Type B pancreatic cell (in vitro differentiated cells): ENCODE measurements at regions not wholly inside any gene's neighbourhood (a gene's known extent, or its start where the extent isn't known, plus 50 kb on each side); places are given as distances from the start of the nearest gene placed in this dataset.

ENCODE experiments used
- DNase-seq: peaks from one replicate; pipeline ENCODE4 v3.0.0; 2021; ENCODE audit warnings: mixed read lengths; ENCODE audit not compliant: unreplicated experiment; ENCODE audit errors: extremely low spot score
- H3K27ac Mint-ChIP-seq: 2 replicates; pipeline ENCODE4 v1.8.0; 2021; ENCODE audit warnings: mild to moderate bottlenecking, mixed read lengths
- H3K27me3 Mint-ChIP-seq: 2 replicates; pipeline ENCODE4 v1.8.0; 2021; ENCODE audit warnings: mixed read lengths
- H3K36me3 Mint-ChIP-seq: 2 replicates; pipeline ENCODE4 v1.8.0; 2021; ENCODE audit warnings: mixed read lengths
- H3K4me1 Mint-ChIP-seq: one replicate; pipeline ENCODE4 v1.8.0; 2021; ENCODE audit warnings: mixed read lengths; ENCODE audit not compliant: unreplicated experiment
- H3K4me3 Mint-ChIP-seq: 2 replicates; pipeline ENCODE4 v1.8.0; 2021; ENCODE audit warnings: mild to moderate bottlenecking, mixed read lengths
- H3K9me3 Mint-ChIP-seq: 2 replicates; pipeline ENCODE4 v1.8.0; 2021; ENCODE audit warnings: mixed read lengths
- TF ChIP-seq, protein P1 (sequence below): fragments of 200-600 bp; sonication (generic); conservative IDR thresholded peaks from 2 replicates; pipeline ENCODE4 v1.5.0; 2021; ENCODE audit warnings: antibody characterized with exemption, mild to moderate bottlenecking

- Mint-ChIP-seq H3K27me3 (peaks cover 19% of the 10 kb centered on the region), H3K27ac (no peak overlapping the region), H3K4me3 (no peak overlapping the region), H3K36me3 (no peaks in the 10 kb centered on the region), H3K9me3 (peaks cover 5% of the 10 kb centered on the region), H3K4me1 (peaks cover 14% of the 10 kb centered on the region)
- no peak for DNase-seq
- TF ChIP-seq, protein P1, sequence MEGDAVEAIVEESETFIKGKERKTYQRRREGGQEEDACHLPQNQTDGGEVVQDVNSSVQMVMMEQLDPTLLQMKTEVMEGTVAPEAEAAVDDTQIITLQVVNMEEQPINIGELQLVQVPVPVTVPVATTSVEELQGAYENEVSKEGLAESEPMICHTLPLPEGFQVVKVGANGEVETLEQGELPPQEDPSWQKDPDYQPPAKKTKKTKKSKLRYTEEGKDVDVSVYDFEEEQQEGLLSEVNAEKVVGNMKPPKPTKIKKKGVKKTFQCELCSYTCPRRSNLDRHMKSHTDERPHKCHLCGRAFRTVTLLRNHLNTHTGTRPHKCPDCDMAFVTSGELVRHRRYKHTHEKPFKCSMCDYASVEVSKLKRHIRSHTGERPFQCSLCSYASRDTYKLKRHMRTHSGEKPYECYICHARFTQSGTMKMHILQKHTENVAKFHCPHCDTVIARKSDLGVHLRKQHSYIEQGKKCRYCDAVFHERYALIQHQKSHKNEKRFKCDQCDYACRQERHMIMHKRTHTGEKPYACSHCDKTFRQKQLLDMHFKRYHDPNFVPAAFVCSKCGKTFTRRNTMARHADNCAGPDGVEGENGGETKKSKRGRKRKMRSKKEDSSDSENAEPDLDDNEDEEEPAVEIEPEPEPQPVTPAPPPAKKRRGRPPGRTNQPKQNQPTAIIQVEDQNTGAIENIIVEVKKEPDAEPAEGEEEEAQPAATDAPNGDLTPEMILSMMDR = no peak
These were observed 195.0 kb upstream of the RAB6C start for GRCh38 chr2:129784486-129784885.

GRCh38 chr2:129791712-129792111, 187.8 kb upstream of the RAB6C start:
- peaks cover 5% of the 10 kb centered on the region for H3K9me3 Mint-ChIP-seq
- TF ChIP-seq, protein P1 = no peak
- peaks cover 7% of the 10 kb centered on the region for H3K27me3 Mint-ChIP-seq
- H3K36me3 Mint-ChIP-seq = no peaks in the 10 kb centered on the region
- DNase-seq = no peak
- no peak overlapping the region for H3K4me3 Mint-ChIP-seq
- peaks cover 10% of the 10 kb centered on the region for H3K4me1 Mint-ChIP-seq
- H3K27ac Mint-ChIP-seq = no peak overlapping the region

- H3K27ac Mint-ChIP-seq = peak overlapping the region; percentile 41
- peaks cover 7% of the 10 kb centered on the region for H3K27me3 Mint-ChIP-seq
- no peak overlapping the region for H3K4me3 Mint-ChIP-seq
These were observed 186.0 kb upstream of the RAB6C start for GRCh38 chr2:129793431-129793902.

GRCh38 chr2:129794116-129794515, 185.3 kb upstream of the RAB6C start:
- TF ChIP-seq, protein P1 = peak; percentile 16
- peaks cover 7% of the 10 kb centered on the region for H3K27me3 Mint-ChIP-seq
- H3K4me1 Mint-ChIP-seq = peaks cover 10% of the 10 kb centered on the region
- no peaks in the 10 kb centered on the region for H3K9me3 Mint-ChIP-seq
- H3K4me3 Mint-ChIP-seq = no peak overlapping the region
- no peak for DNase-seq
- no peaks in the 10 kb centered on the region for H3K36me3 Mint-ChIP-seq
- no peak overlapping the region for H3K27ac Mint-ChIP-seq

More at GRCh38 chr2:129793431-129793902, 186.0 kb upstream of the RAB6C start:
- Mint-ChIP-seq H3K4me1 (peaks cover 10% of the 10 kb centered on the region), H3K36me3 (no peaks in the 10 kb centered on the region), H3K9me3 (peaks cover under 1% of the 10 kb centered on the region)
- TF ChIP-seq, protein P1 = no peak
- DNase-seq = no peak

DNA sequence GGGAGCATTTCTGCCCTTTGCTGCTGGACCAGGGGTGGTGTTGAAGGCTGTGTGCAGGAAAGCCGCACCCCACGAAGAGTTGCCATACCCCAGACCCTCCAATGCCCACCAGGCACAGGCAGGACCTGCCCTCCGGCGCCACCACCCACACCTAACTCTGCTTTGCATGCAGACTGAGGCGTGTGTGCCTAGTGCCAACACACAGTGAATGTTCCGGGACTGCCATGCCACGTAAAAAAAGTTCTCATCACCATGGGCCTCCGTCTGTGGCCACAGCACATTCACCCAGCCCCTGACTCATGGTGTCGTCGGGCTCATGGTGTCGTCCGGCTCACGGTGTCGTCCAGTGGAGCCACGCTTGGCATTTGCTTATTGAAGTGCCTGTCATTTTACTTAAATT, 184.9 kb upstream of the RAB6C start:
- TF ChIP-seq, protein P1 = no peak
- no peak for DNase-seq
- H3K4me1 Mint-ChIP-seq = peaks cover 10% of the 10 kb centered on the region
- H3K9me3 Mint-ChIP-seq = no peaks in the 10 kb centered on the region
- peaks cover 7% of the 10 kb centered on the region for H3K27me3 Mint-ChIP-seq
- no peak overlapping the region for H3K4me3 Mint-ChIP-seq
- no peaks in the 10 kb centered on the region for H3K36me3 Mint-ChIP-seq
- H3K27ac Mint-ChIP-seq = no peak overlapping the region

DNA sequence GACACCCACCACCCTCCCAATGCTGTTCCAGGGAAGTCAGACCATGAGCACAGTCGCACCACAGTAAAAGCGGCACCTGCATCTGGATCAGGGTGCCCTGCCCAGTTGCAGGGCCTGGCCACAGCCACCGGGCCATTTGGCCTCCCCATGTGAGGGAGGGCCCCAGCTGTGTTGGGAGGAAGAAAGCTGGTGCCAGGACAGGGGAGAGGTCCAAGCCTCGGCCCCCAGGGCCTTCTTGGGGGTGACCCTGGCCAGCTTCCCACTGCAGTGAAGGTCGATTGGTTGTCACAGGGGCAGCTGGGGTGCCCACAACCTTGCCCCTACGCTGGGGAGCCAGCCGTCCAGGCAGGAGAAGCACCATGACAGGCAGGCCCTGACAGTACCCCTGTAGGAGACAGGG, 183.2 kb upstream of the RAB6C start:
- Mint-ChIP-seq H3K4me1 (peaks cover 10% of the 10 kb centered on the region), H3K36me3 (no peaks in the 10 kb centered on the region), H3K4me3 (no peak overlapping the region), H3K27me3 (peaks cover 17% of the 10 kb centered on the region), H3K9me3 (no peaks in the 10 kb centered on the region), H3K27ac (no peak overlapping the region)
- TF ChIP-seq, protein P1 = no peak
- no peak for DNase-seq
